NCI-H774 (cell line): ENCODE measurements at regions not wholly inside any gene's neighbourhood (a gene's known extent, or its start where the extent isn't known, plus 50 kb on each side); places are given as distances from the start of the nearest gene placed in this dataset.

ENCODE experiments used
- DNase-seq: peaks from one replicate; lab custom pipeline; 2025; lab: John Stamatoyannopoulos, UW

DNA sequence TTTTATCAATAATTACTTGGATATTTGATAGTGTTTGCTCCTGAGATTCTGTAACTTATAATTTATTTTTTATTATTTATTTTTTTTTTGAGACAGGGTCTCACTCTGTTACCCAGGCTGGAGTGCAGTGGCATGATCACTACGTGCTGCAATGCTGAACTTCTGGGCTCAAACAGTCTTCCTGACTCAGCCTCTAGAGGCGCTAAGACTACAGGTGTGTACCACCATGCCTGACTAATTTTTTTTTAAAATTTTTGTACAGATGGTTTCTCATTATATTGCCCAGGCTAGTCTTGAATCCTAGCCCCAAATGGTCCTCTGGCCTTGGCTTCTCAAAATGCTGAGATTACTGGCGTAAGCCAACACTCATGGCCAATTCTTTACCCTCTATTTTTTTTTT, 845.5 kb upstream of the ADGRL4 start:
- DNase-seq = no peak

DNA sequence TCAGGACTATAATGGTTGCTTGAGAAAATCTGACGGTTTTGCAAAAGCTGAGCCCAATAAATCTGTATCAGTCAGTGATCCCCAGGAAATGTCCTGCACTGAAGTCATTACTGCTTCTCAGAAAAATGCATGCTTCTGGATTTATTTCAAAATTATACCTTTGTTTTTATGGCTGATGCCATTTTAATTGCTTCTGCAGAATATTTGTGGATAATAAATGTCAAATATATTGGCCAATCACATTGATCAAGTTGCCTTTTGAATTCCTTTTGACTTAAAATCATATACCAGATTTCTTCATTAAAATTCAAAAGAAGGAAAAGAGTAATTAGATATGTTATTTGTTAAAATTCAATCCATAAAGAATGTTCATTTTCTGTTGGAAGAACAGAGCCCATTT, 842.9 kb upstream of the ADGRL4 start:
- DNase-seq = no peak

- DNase-seq = no peak
Measured at GRCh38 chr1:79848316-79848715, 841.8 kb upstream of the ADGRL4 start.

- DNase-seq = no peak
Measured at GRCh38 chr1:79847700-79848099, 841.2 kb upstream of the ADGRL4 start.

DNA sequence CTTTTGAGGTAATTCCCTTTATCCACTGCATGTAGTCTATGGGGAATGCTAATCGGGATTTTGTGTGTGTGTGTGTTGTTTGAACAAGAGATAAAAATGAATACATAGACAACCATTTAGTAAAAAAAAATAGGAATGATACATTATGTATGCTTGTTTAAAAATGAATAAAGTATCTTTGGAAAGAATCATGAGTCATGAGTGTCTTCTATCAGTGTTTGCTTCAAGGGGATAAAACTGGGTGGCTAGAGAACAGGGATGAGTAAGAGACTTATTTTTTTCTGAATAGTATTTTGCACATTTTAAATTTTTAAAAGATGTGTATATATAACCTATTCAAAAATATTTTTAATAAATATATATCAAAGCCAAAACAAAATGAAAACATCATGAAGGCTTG, 839.4 kb upstream of the ADGRL4 start:
- no peak for DNase-seq

DNA sequence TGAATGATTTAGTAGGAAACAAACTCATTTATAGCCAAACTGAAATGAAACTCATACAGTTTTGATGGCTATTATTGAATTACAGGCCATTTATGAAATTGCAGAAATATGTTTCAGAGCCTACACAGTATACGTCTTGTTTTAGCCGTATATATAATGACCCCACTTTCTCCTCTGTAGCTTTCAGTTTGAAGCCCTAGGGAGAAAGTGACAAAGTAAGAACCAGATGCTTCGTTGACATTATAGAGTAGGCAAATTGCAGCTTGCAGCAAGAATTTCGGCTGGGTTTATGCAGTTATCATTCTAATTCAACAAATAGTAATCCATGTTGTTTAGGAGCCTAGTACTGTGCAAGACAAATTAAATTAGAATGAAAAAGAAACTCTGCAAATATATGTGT, 836.3 kb upstream of the ADGRL4 start:
- DNase-seq = no peak

DNA sequence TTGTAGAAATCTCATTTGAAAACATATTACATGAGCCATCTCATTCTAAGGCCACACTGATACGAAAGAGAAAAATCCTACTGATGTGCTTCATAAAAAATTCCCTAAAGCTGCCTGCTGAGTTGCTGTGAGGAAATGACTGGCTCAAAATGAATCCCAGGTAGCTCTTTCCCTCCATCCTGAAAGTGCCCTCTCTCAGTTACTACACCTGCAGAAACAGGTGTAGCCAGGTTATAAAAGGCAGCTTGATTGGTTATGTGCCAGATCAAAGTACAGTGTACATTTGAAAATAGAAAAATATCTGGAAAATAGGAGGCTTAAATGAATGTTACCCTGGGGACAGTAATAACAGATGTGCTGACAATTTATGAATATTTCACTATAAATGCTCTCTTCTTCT, 833.4 kb upstream of the ADGRL4 start:
- no peak for DNase-seq

GRCh38 chr1:79827446-79827845, 820.9 kb upstream of the ADGRL4 start:
- no peak for DNase-seq

DNA sequence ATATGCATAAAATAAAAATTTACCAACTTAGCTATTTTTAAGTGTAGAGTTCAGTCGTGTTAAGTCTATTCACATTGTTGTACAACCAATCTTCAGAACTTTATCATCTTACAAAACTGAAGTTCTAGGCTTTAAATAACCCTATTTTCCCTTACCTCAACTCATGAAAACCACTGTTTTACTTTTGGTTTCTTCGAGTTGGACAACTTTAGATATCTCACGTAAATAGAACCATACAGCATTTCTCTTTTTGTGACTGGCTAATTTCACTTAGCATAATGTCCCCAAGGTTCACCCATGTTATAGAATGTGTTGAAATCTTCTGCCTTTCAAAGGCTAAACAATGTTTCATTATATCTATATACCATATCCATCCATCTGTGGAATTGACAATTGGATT, 819.0 kb upstream of the ADGRL4 start:
- no peak for DNase-seq

GRCh38 chr1:79822053-79822452, 815.5 kb upstream of the ADGRL4 start:
- DNase-seq = no peak

GRCh38 chr1:79819140-79819539, 812.6 kb upstream of the ADGRL4 start:
- no peak for DNase-seq

GRCh38 chr1:79817031-79817560, 810.6 kb upstream of the ADGRL4 start:
- no peak for DNase-seq

DNA sequence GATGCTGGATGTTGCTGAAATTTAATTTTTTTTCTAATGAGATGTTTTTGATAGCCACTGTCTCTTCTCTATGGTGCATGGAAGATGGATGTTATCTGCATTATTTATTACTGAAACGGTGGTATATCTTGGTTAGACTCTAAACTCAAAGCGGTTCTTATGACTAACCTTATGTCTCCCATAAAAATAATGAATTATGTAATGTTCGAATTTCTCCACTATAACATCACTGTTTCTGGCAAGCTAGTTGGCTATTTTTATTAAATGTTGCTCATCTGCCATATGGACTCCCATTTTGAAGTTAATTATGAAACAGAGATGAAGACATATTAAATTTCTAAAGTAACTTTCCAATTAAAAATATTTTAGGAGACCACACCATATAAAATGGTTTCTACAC, 808.6 kb upstream of the ADGRL4 start:
- no peak for DNase-seq

- no peak for DNase-seq
Measured at GRCh38 chr1:79811173-79811572, 804.6 kb upstream of the ADGRL4 start.

- DNase-seq = no peak
Measured at GRCh38 chr1:79808816-79809475, 802.4 kb upstream of the ADGRL4 start.

DNA sequence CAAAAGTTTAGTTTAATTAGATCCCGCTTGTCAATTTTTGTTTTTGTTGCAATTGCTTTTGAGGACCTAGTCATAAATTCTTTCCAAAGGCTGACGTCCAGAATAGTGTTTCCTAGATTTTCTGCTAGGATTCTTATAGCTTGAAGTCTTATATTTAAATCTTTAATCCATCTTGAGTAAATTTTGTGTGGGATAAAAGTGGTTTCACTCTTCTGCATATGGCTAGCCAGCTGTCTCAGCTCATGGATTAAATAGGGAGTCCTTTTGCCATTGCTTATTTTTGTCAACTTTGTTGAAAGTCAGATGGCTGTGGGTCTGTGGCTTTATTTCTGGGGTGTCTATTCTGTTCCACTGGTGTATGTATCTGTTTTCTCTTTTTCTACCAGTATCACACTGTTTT, 801.3 kb upstream of the ADGRL4 start:
- no peak for DNase-seq

DNA sequence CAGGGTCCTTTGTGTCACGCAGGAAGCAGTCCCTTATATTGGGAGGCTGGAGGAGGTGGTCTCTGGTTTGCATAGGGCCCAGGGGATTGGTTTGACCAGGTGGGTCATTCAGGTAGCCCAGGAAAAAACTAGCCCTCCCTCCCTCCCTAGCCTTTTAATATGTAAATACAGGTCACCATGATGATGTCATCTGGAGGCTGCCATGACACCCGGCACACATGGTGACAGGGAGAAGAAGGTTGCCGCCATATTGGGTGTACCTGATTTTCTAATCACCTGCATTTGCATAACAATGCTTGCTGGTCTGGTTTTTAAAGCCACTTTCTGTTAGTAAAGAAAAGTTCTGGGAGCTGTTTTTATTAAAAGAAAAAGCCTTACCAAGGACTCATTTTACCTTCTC, 791.0 kb upstream of the ADGRL4 start:
- DNase-seq = no peak

DNA sequence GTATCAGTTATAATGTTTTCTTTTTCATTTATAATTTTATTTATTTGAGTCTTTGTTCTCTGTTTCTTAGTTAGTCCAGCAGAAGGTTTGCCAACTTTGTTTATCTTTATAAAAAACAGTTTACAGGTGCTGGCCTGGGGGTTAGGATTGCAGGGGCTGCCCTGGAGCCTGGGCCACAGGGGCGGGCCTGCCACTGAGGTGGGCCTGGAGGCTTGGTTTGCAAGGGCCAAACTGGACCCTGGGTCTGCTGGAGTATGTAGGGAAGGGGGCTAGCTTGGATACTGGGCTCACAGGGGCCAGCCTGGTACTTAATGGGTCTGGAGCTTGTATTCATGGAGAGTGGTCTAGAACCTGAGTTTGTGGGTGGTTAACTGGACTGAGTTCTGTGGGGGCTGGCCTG, 789.9 kb upstream of the ADGRL4 start:
- DNase-seq = no peak

- no peak for DNase-seq
Measured at GRCh38 chr1:79792219-79792930, 785.8 kb upstream of the ADGRL4 start.

DNA sequence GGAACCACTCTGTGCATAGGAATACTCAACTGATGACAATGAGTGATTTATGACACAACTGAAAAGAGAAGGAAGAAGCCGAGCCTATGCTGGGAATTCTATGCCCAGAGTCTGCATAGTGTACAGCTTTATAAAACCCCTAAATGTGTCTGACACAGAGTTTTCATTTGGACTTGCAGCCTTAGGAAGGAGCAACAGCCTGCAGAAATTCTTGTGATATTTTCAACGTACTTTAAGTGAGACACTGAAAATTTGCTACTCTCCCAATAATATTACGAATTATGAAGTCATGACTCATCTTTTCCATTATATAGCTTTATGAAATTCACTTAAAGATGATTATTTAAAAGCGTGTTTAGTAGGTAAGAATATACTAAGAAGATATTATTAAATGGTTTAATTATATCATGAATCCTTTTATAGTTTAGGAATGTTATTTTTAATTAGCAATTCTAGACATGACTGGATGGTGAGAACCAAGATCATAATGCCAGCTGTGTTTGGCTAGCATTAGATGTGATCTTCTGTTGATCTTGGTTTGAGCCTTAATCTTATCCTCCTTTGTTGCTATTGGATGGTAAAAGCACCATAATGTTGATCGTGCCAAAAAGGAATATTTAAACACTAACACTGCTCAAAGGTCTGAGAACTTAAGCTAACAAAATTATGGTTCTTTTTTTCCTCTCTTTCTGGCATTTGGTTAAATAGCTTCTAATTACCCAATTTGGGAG, 785.1 kb upstream of the ADGRL4 start:
- no peak for DNase-seq

DNA sequence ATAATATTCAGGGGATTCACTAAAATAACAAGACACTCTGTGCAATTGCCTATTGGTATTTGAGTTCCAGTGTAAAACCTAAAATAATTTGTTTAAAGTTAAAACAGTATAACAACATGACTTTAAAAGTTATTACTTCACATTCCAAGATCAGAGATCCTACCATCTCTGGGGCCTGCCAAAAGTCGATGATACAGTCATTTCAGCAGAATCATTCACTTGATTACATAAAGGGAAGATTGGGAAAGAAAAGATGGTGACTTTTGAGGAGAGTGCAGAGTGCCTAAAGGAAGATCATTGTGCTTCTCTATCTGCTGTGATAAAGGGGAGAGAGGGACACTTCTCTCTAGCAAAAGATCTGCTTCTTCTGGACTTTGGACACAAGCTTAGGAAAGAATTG, 784.4 kb upstream of the ADGRL4 start:
- DNase-seq = no peak

DNA sequence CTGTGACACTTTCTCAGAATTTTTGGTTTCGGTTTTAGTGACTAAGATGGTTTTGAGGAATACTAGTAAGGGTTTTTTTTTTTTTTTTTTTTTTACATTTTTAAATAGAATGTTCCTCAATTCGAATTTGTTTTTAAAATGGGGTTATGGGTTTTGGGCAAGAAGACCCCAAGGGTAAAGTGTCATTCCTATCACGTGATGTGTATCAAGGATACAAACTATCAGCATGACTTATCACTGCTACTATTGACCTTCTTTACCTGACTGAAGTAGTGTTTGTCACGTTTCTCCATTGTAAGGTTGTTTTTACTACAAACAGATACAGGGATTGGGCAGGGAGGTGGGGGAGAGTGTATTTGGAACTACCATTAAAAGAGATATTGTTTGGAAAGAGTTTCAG, 781.1 kb upstream of the ADGRL4 start:
- no peak for DNase-seq

GRCh38 chr1:79785964-79786363, 779.4 kb upstream of the ADGRL4 start:
- DNase-seq = no peak
